ENCODE measurements at regions not wholly inside any gene's neighbourhood (a gene's known extent, or its start where the extent isn't known, plus 50 kb on each side); places are given as distances from the start of the nearest gene placed in this dataset.

GRCh38 chr3:140763532-140763931, 85.7 kb downstream of the TRIM42 start:
- TF ChIP-seq NFIC (IDR thresholded peaks at IDR 0.05) (0 out of 2 replicates have a peak, but pooled peaks have one; percentile 11), EP300 (IDR thresholded peaks at IDR 0.05; ENCODE audit: borderline replicate concordance) (no peak)

DNA sequence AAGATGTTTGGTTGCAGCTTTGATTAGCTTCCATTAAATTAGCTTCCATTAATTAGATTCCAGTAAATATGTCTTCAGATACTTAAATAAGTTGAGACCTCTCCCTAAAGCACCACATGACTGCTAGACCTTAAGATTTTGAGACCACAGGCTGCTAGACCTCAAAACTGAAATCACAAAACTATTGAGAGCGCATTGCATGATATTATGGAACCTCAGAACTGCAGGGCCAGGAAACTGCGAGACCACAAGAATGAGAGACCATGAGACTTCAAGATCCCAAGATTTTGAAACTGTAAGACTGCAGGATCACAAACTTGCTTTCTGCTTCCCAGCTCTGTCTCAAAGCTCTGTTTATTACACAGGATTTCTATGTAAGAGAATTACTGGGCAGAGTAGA, 87.4 kb downstream of the TRIM42 start:
- TF ChIP-seq YY1 (IDR thresholded peaks at IDR 0.05; ENCODE audit: low read depth) (no peak), USF1 (IDR thresholded peaks at IDR 0.05) (no peak), TCF12 (IDR thresholded peaks at IDR 0.05; ENCODE audit: low read depth) (no peak), FOXM1 (IDR thresholded peaks at IDR 0.05; ENCODE audit: borderline replicate concordance, low read depth) (no peak), EGR1 (IDR thresholded peaks at IDR 0.05) (no peak), TEAD4 (IDR thresholded peaks at IDR 0.05) (no peak), EP300 (IDR thresholded peaks at IDR 0.05; ENCODE audit: borderline replicate concordance) (no peak), RAD21 (IDR thresholded peaks at IDR 0.05; ENCODE audit: low read depth) (no peak), TAF1 (IDR thresholded peaks at IDR 0.05; ENCODE audit: low read depth) (no peak), CEBPB (IDR thresholded peaks at IDR 0.05) (no peak), NFIC (IDR thresholded peaks at IDR 0.05) (no peak), MAX (IDR thresholded peaks at IDR 0.05) (no peak), CREB1 (IDR thresholded peaks at IDR 0.05; ENCODE audit: low read depth) (no peak), ZBTB7A (IDR thresholded peaks at IDR 0.05; ENCODE audit: low read depth) (no peak)
- TF ChIP-seq, protein P1, sequence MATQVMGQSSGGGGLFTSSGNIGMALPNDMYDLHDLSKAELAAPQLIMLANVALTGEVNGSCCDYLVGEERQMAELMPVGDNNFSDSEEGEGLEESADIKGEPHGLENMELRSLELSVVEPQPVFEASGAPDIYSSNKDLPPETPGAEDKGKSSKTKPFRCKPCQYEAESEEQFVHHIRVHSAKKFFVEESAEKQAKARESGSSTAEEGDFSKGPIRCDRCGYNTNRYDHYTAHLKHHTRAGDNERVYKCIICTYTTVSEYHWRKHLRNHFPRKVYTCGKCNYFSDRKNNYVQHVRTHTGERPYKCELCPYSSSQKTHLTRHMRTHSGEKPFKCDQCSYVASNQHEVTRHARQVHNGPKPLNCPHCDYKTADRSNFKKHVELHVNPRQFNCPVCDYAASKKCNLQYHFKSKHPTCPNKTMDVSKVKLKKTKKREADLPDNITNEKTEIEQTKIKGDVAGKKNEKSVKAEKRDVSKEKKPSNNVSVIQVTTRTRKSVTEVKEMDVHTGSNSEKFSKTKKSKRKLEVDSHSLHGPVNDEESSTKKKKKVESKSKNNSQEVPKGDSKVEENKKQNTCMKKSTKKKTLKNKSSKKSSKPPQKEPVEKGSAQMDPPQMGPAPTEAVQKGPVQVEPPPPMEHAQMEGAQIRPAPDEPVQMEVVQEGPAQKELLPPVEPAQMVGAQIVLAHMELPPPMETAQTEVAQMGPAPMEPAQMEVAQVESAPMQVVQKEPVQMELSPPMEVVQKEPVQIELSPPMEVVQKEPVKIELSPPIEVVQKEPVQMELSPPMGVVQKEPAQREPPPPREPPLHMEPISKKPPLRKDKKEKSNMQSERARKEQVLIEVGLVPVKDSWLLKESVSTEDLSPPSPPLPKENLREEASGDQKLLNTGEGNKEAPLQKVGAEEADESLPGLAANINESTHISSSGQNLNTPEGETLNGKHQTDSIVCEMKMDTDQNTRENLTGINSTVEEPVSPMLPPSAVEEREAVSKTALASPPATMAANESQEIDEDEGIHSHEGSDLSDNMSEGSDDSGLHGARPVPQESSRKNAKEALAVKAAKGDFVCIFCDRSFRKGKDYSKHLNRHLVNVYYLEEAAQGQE (IDR thresholded peaks at IDR 0.05; ENCODE audit: low read depth), result no peak

GRCh38 chr3:140766465-140766864, 88.6 kb downstream of the TRIM42 start:
- TF ChIP-seq, protein P1 (IDR thresholded peaks at IDR 0.05; ENCODE audit: low read depth), result no peak
- no peak for TF ChIP-seq TAF1 (IDR thresholded peaks at IDR 0.05; ENCODE audit: low read depth)
- TF ChIP-seq RAD21 (IDR thresholded peaks at IDR 0.05; ENCODE audit: low read depth), result no peak
- no peak for TF ChIP-seq TCF12 (IDR thresholded peaks at IDR 0.05; ENCODE audit: low read depth)
- TF ChIP-seq EGR1 (IDR thresholded peaks at IDR 0.05), result no peak

DNA sequence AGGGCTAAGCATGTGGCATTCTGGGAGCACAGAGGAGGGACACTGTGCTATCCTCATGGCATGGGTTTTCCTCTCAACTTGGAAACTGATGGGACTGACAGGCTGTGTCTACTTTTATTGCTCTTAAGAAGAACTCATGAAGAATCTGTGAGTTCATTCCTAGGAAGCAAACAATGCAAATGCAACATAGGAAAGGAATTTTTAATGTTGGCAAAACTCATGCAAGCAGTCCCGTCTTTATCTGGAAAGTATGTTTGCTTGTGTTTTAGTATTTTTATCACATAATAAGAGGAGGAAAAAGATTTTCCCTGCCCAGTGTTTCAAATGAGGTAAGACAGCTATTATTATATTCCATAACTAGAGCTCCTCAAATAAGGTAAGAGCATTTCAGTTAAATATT, 89.7 kb downstream of the TRIM42 start:
- TF ChIP-seq YY1 (IDR thresholded peaks at IDR 0.05; ENCODE audit: low read depth) (no peak), MAX (IDR thresholded peaks at IDR 0.05) (no peak), TEAD4 (IDR thresholded peaks at IDR 0.05) (no peak)

- TF ChIP-seq CEBPB (IDR thresholded peaks at IDR 0.05) (no peak), ZBTB7A (IDR thresholded peaks at IDR 0.05; ENCODE audit: low read depth) (no peak), CREB1 (IDR thresholded peaks at IDR 0.05; ENCODE audit: low read depth) (no peak), YY1 (IDR thresholded peaks at IDR 0.05; ENCODE audit: low read depth) (no peak), TEAD4 (IDR thresholded peaks at IDR 0.05) (no peak), USF1 (IDR thresholded peaks at IDR 0.05) (no peak), EGR1 (IDR thresholded peaks at IDR 0.05) (no peak), MAX (IDR thresholded peaks at IDR 0.05) (no peak), EP300 (IDR thresholded peaks at IDR 0.05; ENCODE audit: borderline replicate concordance) (no peak), NFIC (IDR thresholded peaks at IDR 0.05) (no peak)
- TF ChIP-seq, protein P1 (IDR thresholded peaks at IDR 0.05; ENCODE audit: low read depth), result no peak
Measured at GRCh38 chr3:140768941-140769340, 91.1 kb downstream of the TRIM42 start.

All from Ishikawa (cell line).